GM11168 (cell line): ENCODE measurements at regions not wholly inside any gene's neighbourhood (a gene's known extent, or its start where the extent isn't known, plus 50 kb on each side); places are given as distances from the start of the nearest gene placed in this dataset.

Experiments used
- in situ Hi-C: fragments of 300-500 bp; cut with MboI; formaldehyde crosslinking; loops from one replicate; pipeline ENCODE4 v1.12.0; 2022; ENCODE audit warnings: low sequenced_read_pairs; ENCODE audit not compliant: unreplicated experiment

GRCh38 chr16:85315866-85316265 is 203.6 kb upstream of the CIBAR2 start:
- in situ Hi-C loops: no loop called here

GRCh38 chr16:85316321-85316919 is 204.1 kb upstream of the CIBAR2 start:
- in situ Hi-C loops: no loop called here

GRCh38 chr16:85316944-85317343 is 204.7 kb upstream of the CIBAR2 start:
- in situ Hi-C loops: no loop called here

- in situ Hi-C loops: no loop called here
Observed at GRCh38 chr16:85317704-85318103, 205.4 kb upstream of the CIBAR2 start.

GRCh38 chr16:85319208-85319983 is 207.1 kb upstream of the CIBAR2 start:
- in situ Hi-C loops: no loop called here

- in situ Hi-C loops: no loop called here
Observed at GRCh38 chr16:85319984-85320440, 207.7 kb upstream of the CIBAR2 start.

GRCh38 chr16:85320677-85321385 is 208.6 kb upstream of the CIBAR2 start:
- in situ Hi-C loops: no loop called here

GRCh38 chr16:85321509-85322271 is 209.4 kb upstream of the CIBAR2 start:
- in situ Hi-C loops: no loop called here

GRCh38 chr16:85323230-85323960 is 211.1 kb upstream of the CIBAR2 start:
- in situ Hi-C loops: no loop called here

GRCh38 chr16:85323961-85324253 is 211.6 kb upstream of the CIBAR2 start:
- in situ Hi-C loops: no loop called here

GRCh38 chr16:85324488-85324887 is 212.2 kb upstream of the CIBAR2 start:
- in situ Hi-C loops: no loop called here

GRCh38 chr16:85326113-85326793 is 214.0 kb upstream of the CIBAR2 start:
- in situ Hi-C loops: no loop called here

- in situ Hi-C loops: no loop called here
Observed at GRCh38 chr16:85326794-85327181, 214.5 kb upstream of the CIBAR2 start.

- in situ Hi-C loops: no loop called here
Observed at GRCh38 chr16:85327731-85328675, 215.7 kb upstream of the CIBAR2 start.

GRCh38 chr16:85328676-85329058 is 216.4 kb upstream of the CIBAR2 start:
- in situ Hi-C loops: no loop called here

GRCh38 chr16:85329059-85329812 is 217.0 kb upstream of the CIBAR2 start:
- in situ Hi-C loops: no loop called here

GRCh38 chr16:85330006-85330693 is 217.9 kb upstream of the CIBAR2 start:
- in situ Hi-C loops: no loop called here
